Daoy (cell line): ENCODE measurements at regions not wholly inside any gene's neighbourhood (a gene's known extent, or its start where the extent isn't known, plus 50 kb on each side); places are given as distances from the start of the nearest gene placed in this dataset.
"Not testable (repeated sequence)": the region's sequence is repeated elsewhere in the genome, so short reads cannot be mapped to it uniquely, and the experiment has no call there.

ENCODE experiments used
- DNase-seq: peaks from one replicate; pipeline ENCODE4 v3.0.0-alpha.2; 2015; ENCODE audit warnings: low read depth

GRCh38 chr6:93833326-93833725 is 414.0 kb upstream of the EPHA7 start:
- not testable (repeated sequence) for DNase-seq

GRCh38 chr6:93829757-93830156 is 410.4 kb upstream of the EPHA7 start:
- DNase-seq = not testable (repeated sequence)

GRCh38 chr6:93829009-93829408 is 409.6 kb upstream of the EPHA7 start:
- no peak for DNase-seq

GRCh38 chr6:93828553-93828952 is 409.2 kb upstream of the EPHA7 start:
- no peak for DNase-seq

- DNase-seq = no peak
Observed at GRCh38 chr6:93827728-93828127, 408.4 kb upstream of the EPHA7 start.

- no peak for DNase-seq
Observed at GRCh38 chr6:93825950-93826349, 406.6 kb upstream of the EPHA7 start.

- no peak for DNase-seq
Observed at GRCh38 chr6:93823489-93823888, 404.1 kb upstream of the EPHA7 start.

- no peak for DNase-seq
Observed at GRCh38 chr6:93822434-93823265, 403.3 kb upstream of the EPHA7 start.

GRCh38 chr6:93821953-93822352 is 402.6 kb upstream of the EPHA7 start:
- DNase-seq = no peak

GRCh38 chr6:93820465-93821082 is 401.2 kb upstream of the EPHA7 start:
- DNase-seq = no peak

- no peak for DNase-seq
Observed at GRCh38 chr6:93819189-93819588, 399.8 kb upstream of the EPHA7 start.

GRCh38 chr6:93817937-93818336 is 398.6 kb upstream of the EPHA7 start:
- DNase-seq = no peak

GRCh38 chr6:93806409-93807270 is 387.3 kb upstream of the EPHA7 start:
- DNase-seq = no peak

- no peak for DNase-seq
Observed at GRCh38 chr6:93801101-93801847, 381.9 kb upstream of the EPHA7 start.

- no peak for DNase-seq
Observed at GRCh38 chr6:93799226-93799625, 379.9 kb upstream of the EPHA7 start.

GRCh38 chr6:93794166-93794565 is 374.8 kb upstream of the EPHA7 start:
- DNase-seq = no peak

GRCh38 chr6:93792746-93793145 is 373.4 kb upstream of the EPHA7 start:
- DNase-seq = peak; percentile 1

GRCh38 chr6:93790981-93791380 is 371.6 kb upstream of the EPHA7 start:
- no peak for DNase-seq

GRCh38 chr6:93789532-93789931 is 370.2 kb upstream of the EPHA7 start:
- no peak for DNase-seq

- DNase-seq = peak; percentile 1
Observed at GRCh38 chr6:93787841-93788240, 368.5 kb upstream of the EPHA7 start.

- DNase-seq = peak; percentile 6
Observed at GRCh38 chr6:93786474-93787330, 367.3 kb upstream of the EPHA7 start.
